WI38 (cell line): ENCODE measurements at regions not wholly inside any gene's neighbourhood (a gene's known extent, or its start where the extent isn't known, plus 50 kb on each side); places are given as distances from the start of the nearest gene placed in this dataset.

Experiments used
- H3K4me3 ChIP-seq: 2 replicates; pipeline ENCODE4 v1.5.1; 2011; ENCODE audit warnings: low read depth, mild to moderate bottlenecking, control low read depth, low read length
- CTCF ChIP-seq: IDR thresholded peaks from 2 replicates; pipeline ENCODE4 v1.5.1; 2012; ENCODE audit warnings: low read depth, mild to moderate bottlenecking, control low read depth, low read length

GRCh38 chr12:25382311-25383106 lies 131.8 kb upstream of the KRAS start:
- TF ChIP-seq CTCF, result no peak

GRCh38 chr12:25377469-25378177 lies 126.9 kb upstream of the KRAS start:
- TF ChIP-seq CTCF, result no peak

More at GRCh38 chr12:25382311-25383106, 131.8 kb upstream of the KRAS start:
- H3K4me3 ChIP-seq, result no peak overlapping the region

GRCh38 chr12:25376985-25377384 lies 126.3 kb upstream of the KRAS start:
- no peak for TF ChIP-seq CTCF
- no peak overlapping the region for H3K4me3 ChIP-seq

More at GRCh38 chr12:25377469-25378177, 126.9 kb upstream of the KRAS start:
- H3K4me3 ChIP-seq, result no peak overlapping the region

- no peak for TF ChIP-seq CTCF
- no peak overlapping the region for H3K4me3 ChIP-seq
These were observed 125.7 kb upstream of the KRAS start for GRCh38 chr12:25376407-25376806.

GRCh38 chr12:25372969-25373817 lies 122.5 kb upstream of the KRAS start:
- H3K4me3 ChIP-seq, result no peak overlapping the region
- TF ChIP-seq CTCF, result no peak

GRCh38 chr12:25372002-25372401 lies 121.3 kb upstream of the KRAS start:
- TF ChIP-seq CTCF, result no peak
- H3K4me3 ChIP-seq, result no peak overlapping the region

GRCh38 chr12:25368557-25368956 lies 117.8 kb upstream of the KRAS start:
- no peak overlapping the region for H3K4me3 ChIP-seq
- TF ChIP-seq CTCF, result no peak
